OCI-LY3 (cell line): ENCODE measurements at regions not wholly inside any gene's neighbourhood (a gene's known extent, or its start where the extent isn't known, plus 50 kb on each side); places are given as distances from the start of the nearest gene placed in this dataset.

Experiments used
- H2AFZ ChIP-seq: fragments of 200-600, 300-600 bp; shearing (Covaris generic); 2 replicates; pipeline ENCODE4 v1.6.0; 2014; ENCODE audit warnings: antibody characterized with exemption, low read depth, low read length
- H3K27ac ChIP-seq: fragments of 200-600, 300-600 bp; sonication (generic); 2 replicates; pipeline ENCODE4 v1.5.1; 2014; ENCODE audit warnings: mild to moderate bottlenecking, low read length, moderate library complexity, mixed read lengths
- H3K27me3 ChIP-seq: fragments of 200-600, 300-600 bp; sonication (generic); 2 replicates; pipeline ENCODE4 v1.6.1; 2014; ENCODE audit warnings: low read depth, low read length, mixed read lengths
- H3K36me3 ChIP-seq: fragments of 200-600, 300-600 bp; sonication (generic); replicated peaks from 2 replicates; pipeline ENCODE3; 2014; ENCODE audit warnings: low read depth, low read length, mixed read lengths
- H3K4me1 ChIP-seq: fragments of 300-600, 200-600 bp; sonication (generic); 2 replicates; pipeline ENCODE4 v1.6.1; 2014; ENCODE audit warnings: low read length, mixed read lengths
- H3K4me2 ChIP-seq: fragments of 200-600, 300-600 bp; sonication (generic); 2 replicates; pipeline ENCODE4 v1.6.1; 2014; ENCODE audit warnings: low read length, mixed read lengths
- H3K4me3 ChIP-seq: fragments of 300-600, 200-600 bp; sonication (generic); 2 replicates; pipeline ENCODE4 v1.5.1; 2014; ENCODE audit warnings: antibody characterized with exemption, mild to moderate bottlenecking, low read length, moderate library complexity
- H3K79me2 ChIP-seq: fragments of 300-600, 200-600 bp; shearing (Covaris generic); 2 replicates; pipeline ENCODE4 v1.6.1; 2014; ENCODE audit warnings: mild to moderate bottlenecking, low read length, mixed read lengths
- H3K9ac ChIP-seq: fragments of 300-600, 200-600 bp; shearing (Covaris generic); 2 replicates; pipeline ENCODE4 v1.6.0; 2014; ENCODE audit warnings: mild to moderate bottlenecking, low read length, moderate library complexity
- H3K9me3 ChIP-seq: fragments of 200-600, 300-600 bp; shearing (Covaris generic); 2 replicates; pipeline ENCODE4 v1.6.1; 2014; ENCODE audit warnings: low read length, mixed read lengths; ENCODE audit not compliant: insufficient read depth
- H4K20me1 ChIP-seq: fragments of 200-600, 300-600 bp; sonication (generic); 2 replicates; pipeline ENCODE4 v1.6.1; 2016; ENCODE audit warnings: low read length, mixed read lengths; ENCODE audit not compliant: insufficient read depth
- EZH2phosphoT487 ChIP-seq: fragments of 200-600 bp; shearing (Covaris generic); IDR thresholded peaks from 2 replicates; pipeline ENCODE4 v1.6.1; 2018; ENCODE audit warnings: antibody characterized with exemption, mixed run types, low read depth
- TF ChIP-seq, protein P1 (sequence below): fragments of 200-600, 300-600 bp; sonication (generic); IDR thresholded peaks from 2 replicates; pipeline ENCODE4 v1.5.1; 2014; ENCODE audit warnings: antibody characterized with exemption, low read length, low read depth

DNA sequence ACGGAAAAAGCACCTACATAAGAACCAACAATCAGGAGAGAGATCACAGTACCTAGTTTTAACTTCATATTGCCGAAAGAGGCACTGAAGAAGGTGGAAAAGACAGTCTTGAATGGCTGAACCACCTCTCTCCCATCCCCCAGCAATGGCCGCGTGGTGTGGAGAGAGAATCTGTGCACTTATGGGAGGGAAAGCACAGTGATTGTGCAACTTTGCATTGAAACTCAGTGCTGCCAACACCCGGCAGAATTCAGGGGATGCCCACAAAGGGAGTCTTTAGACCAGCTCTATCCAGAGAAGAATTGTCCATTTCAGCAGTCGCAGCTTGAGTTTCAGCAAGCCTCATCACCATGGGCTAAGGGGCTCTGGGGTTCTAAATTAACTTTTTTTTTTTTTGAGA is 186.3 kb upstream of the USP25 start:
- no peak overlapping the region for H3K27ac ChIP-seq
- H3K36me3 ChIP-seq: no peaks in the 10 kb centered on the region
- H3K27me3 ChIP-seq: no peaks in the 10 kb centered on the region
- H4K20me1 ChIP-seq: no peaks in the 10 kb centered on the region
- H2AFZ ChIP-seq: no peak overlapping the region
- H3K9ac ChIP-seq: no peak overlapping the region
- no peak overlapping the region for H3K4me2 ChIP-seq
- TF ChIP-seq, protein P1, sequence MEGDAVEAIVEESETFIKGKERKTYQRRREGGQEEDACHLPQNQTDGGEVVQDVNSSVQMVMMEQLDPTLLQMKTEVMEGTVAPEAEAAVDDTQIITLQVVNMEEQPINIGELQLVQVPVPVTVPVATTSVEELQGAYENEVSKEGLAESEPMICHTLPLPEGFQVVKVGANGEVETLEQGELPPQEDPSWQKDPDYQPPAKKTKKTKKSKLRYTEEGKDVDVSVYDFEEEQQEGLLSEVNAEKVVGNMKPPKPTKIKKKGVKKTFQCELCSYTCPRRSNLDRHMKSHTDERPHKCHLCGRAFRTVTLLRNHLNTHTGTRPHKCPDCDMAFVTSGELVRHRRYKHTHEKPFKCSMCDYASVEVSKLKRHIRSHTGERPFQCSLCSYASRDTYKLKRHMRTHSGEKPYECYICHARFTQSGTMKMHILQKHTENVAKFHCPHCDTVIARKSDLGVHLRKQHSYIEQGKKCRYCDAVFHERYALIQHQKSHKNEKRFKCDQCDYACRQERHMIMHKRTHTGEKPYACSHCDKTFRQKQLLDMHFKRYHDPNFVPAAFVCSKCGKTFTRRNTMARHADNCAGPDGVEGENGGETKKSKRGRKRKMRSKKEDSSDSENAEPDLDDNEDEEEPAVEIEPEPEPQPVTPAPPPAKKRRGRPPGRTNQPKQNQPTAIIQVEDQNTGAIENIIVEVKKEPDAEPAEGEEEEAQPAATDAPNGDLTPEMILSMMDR: no peak
- no peak for TF ChIP-seq EZH2phosphoT487
- H3K79me2 ChIP-seq: no peaks in the 10 kb centered on the region
- no peaks in the 10 kb centered on the region for H3K9me3 ChIP-seq
- no peak overlapping the region for H3K4me3 ChIP-seq
- no peaks in the 10 kb centered on the region for H3K4me1 ChIP-seq

DNA sequence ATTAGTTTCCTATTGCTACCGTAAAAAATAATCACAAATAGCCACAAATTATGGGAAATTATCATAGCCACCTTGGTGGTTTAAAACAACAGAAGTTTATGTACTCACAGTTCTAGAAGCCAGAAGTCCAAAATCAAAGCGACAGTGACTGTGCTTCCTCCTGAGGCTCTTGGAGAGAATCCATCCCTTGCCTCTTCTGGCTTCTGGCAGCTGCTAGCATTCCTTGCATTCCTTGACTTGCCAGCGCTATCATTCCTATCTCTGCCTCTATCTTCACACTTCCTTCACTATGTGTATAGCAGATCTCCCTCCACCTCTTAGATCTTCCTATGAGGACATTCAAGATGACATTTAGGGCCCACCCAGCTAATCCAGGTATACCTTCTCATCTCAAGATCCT is 180.1 kb upstream of the USP25 start:
- Histone ChIP-seq H3K79me2 (no peaks in the 10 kb centered on the region), H3K4me3 (no peak overlapping the region), H4K20me1 (no peaks in the 10 kb centered on the region), H3K9ac (no peak overlapping the region), H3K4me1 (no peaks in the 10 kb centered on the region), H3K4me2 (no peak overlapping the region), H3K9me3 (no peaks in the 10 kb centered on the region), H2AFZ (no peak overlapping the region), H3K27me3 (no peaks in the 10 kb centered on the region), H3K36me3 (no peaks in the 10 kb centered on the region), H3K27ac (no peak overlapping the region)
- TF ChIP-seq, protein P1: no peak
- TF ChIP-seq EZH2phosphoT487: no peak

DNA sequence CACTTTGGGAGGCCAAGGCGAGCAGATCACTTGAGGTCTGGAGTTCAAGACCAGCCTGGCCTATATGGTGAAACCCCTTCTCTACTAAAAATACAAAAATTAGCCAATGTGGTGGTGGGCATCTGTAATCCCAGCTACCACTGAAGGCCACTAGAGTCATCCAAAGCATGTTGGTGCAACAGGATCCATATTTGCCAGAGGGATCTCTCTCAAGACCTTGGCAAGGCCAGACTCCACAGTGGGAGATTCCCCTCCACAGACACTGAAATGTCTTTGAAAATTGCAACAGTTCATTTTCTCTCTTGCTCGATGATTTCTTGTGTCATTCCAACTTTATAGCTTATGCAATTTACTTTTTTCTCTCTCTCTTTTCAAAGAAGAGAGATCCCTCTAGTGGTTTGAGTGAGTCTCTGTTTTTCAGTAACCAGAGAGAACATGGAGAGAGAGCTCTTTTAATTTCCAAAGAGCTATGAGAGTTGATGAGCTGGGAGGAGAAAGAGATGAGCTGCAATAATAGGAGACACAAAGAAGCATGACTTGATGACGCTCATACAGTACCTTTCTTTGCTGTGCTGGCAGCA is 176.8 kb upstream of the USP25 start:
- H3K4me2 ChIP-seq: no peak overlapping the region

DNA sequence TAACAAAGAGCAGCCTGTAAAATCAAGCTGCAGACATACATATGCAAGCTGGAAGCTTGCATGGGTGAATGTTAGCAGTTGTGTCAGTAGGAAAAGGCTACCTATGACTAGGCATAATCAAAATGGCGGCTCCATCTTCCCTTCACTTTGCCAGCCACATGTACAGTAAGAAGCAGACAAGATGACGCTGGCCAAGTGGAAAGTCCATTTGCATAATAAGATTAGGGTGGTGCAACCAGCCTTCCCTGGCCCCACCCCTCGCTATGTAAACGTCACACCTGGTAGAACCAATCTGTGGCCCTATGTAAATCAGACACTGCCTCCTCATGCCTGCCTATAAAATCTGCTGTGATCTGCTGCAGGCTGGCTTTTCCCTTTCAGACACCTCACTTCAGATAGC is 171.9 kb upstream of the USP25 start:
- Histone ChIP-seq H3K27ac (no peak overlapping the region), H3K9ac (no peak overlapping the region), H2AFZ (no peak overlapping the region), H3K9me3 (no peaks in the 10 kb centered on the region), H3K79me2 (no peaks in the 10 kb centered on the region), H4K20me1 (no peaks in the 10 kb centered on the region), H3K4me1 (peaks cover 9% of the 10 kb centered on the region), H3K27me3 (no peaks in the 10 kb centered on the region), H3K4me3 (no peak overlapping the region), H3K4me2 (no peak overlapping the region), H3K36me3 (no peaks in the 10 kb centered on the region)
- no peak for TF ChIP-seq EZH2phosphoT487
- TF ChIP-seq, protein P1: no peak

More for the DNA sequence above, 176.8 kb upstream of the USP25 start:
- TF ChIP-seq, protein P1: peak; percentile 63
- no peak for TF ChIP-seq EZH2phosphoT487
- Histone ChIP-seq H3K4me3 (no peak overlapping the region), H2AFZ (no peak overlapping the region), H3K79me2 (no peaks in the 10 kb centered on the region), H3K9ac (no peak overlapping the region), H3K9me3 (no peaks in the 10 kb centered on the region), H3K27me3 (no peaks in the 10 kb centered on the region), H3K27ac (no peak overlapping the region), H3K4me1 (no peaks in the 10 kb centered on the region), H4K20me1 (no peaks in the 10 kb centered on the region), H3K36me3 (no peaks in the 10 kb centered on the region)
